CD4-positive, alpha-beta T cell (primary cell): ENCODE measurements at regions not wholly inside any gene's neighbourhood (a gene's known extent, or its start where the extent isn't known, plus 50 kb on each side); places are given as distances from the start of the nearest gene placed in this dataset.

Source experiments
- ATAC-seq: fragments of 200-7000 bp; cut with Tn5 transposase; one replicate; pipeline ENCODE4 v1.10.0; 2022; ENCODE audit warnings: mild to moderate bottlenecking; ENCODE audit not compliant: poor library complexity
- CTCF ChIA-PET: fragments of 350-600 bp; sonication (Branson Sonifier 250); formaldehyde crosslinking; loops from one replicate; lab custom pipeline; 2021; ENCODE audit warnings: antibody characterized with exemption, inconsistent platforms; lab: Charles Lee
- POLR2A ChIA-PET: fragments of 350-600 bp; sonication (Branson Sonifier 250); formaldehyde crosslinking; loops from one replicate; lab custom pipeline; 2021; ENCODE audit warnings: antibody characterized with exemption, inconsistent platforms; lab: Charles Lee
- DNase-seq, 14 experiments: peaks; one replicate each; pipeline ENCODE4 v3.0.0-alpha.2; 2013 to 2020; ENCODE audit warnings: mixed read lengths in 2 of 14
- H3K27ac ChIP-seq, 2 donors: one replicate each; pipeline versions ENCODE4 v1.5.1 to v1.7.0; 2013; ENCODE audit warnings: low read length in 2 of 2, low read depth in 1 of 2, mild to moderate bottlenecking in 1 of 2
- H3K27me3 ChIP-seq, 2 experiments: 1 replicate in 1 of 2; 2 replicates in 1 of 2; pipeline versions ENCODE4 v1.6.1 to v1.7.0; 2013; ENCODE audit warnings: low read length in 2 of 2, control low read depth in 1 of 2, mild to moderate bottlenecking in 1 of 2, moderate library complexity in 1 of 2; ENCODE audit not compliant: insufficient read depth in 2 of 2, control insufficient read depth in 1 of 2
- H3K36me3 ChIP-seq: one replicate; pipeline ENCODE4 v1.6.1; 2013; ENCODE audit warnings: low read length, control low read depth; ENCODE audit not compliant: insufficient read depth
- H3K4me1 ChIP-seq: one replicate; pipeline ENCODE4 v1.6.1; 2013; ENCODE audit warnings: low read length, control low read depth; ENCODE audit not compliant: insufficient read depth
- H3K4me3 ChIP-seq: one replicate; pipeline ENCODE4 v1.5.1; 2013; ENCODE audit warnings: mild to moderate bottlenecking, low read length, moderate library complexity
- H3K9me3 ChIP-seq, 2 experiments: 1 replicate in 1 of 2; 2 replicates in 1 of 2; pipeline versions ENCODE4 v1.6.1 to v1.7.0; 2013; ENCODE audit warnings: low read length in 2 of 2, mild to moderate bottlenecking in 2 of 2, control low read depth in 1 of 2, moderate library complexity in 1 of 2; ENCODE audit not compliant: control insufficient read depth in 1 of 2, insufficient read depth in 1 of 2
- H3K27ac Mint-ChIP-seq: one replicate; pipeline ENCODE4 v1.8.0; 2020; ENCODE audit warnings: mixed read lengths
- H3K27me3 Mint-ChIP-seq: one replicate; pipeline ENCODE4 v1.8.0; 2021; ENCODE audit warnings: mixed read lengths
- H3K36me3 Mint-ChIP-seq: one replicate; pipeline ENCODE4 v1.8.0; 2021; ENCODE audit warnings: low read depth, mixed read lengths
- H3K4me1 Mint-ChIP-seq: one replicate; pipeline ENCODE4 v1.8.0; 2021; ENCODE audit warnings: low read depth, mixed read lengths
- H3K4me3 Mint-ChIP-seq: one replicate; pipeline ENCODE4 v1.8.0; 2020; ENCODE audit warnings: mild to moderate bottlenecking, mixed read lengths
- H3K9me3 Mint-ChIP-seq: one replicate; pipeline ENCODE4 v1.8.0; 2020; ENCODE audit warnings: mixed read lengths
- intact Hi-C, 2 experiments: fragments of 100-400 bp; cut with DNase I in 1 of 2; cut with micrococcal nuclease in 1 of 2; formaldehyde crosslinking; loops; one replicate each; pipeline versions ENCODE4 v1.15.1 to v1.9.0; 2023 to 2025; cut with DNase I, micrococcal nuclease
- TF ChIP-seq, protein P1 (sequence below): fragments of 200-600 bp; IDR thresholded peaks from one replicate; pipeline ENCODE4 v1.8.0; 2022; ENCODE audit warnings: antibody characterized with exemption, mild to moderate bottlenecking

DNA sequence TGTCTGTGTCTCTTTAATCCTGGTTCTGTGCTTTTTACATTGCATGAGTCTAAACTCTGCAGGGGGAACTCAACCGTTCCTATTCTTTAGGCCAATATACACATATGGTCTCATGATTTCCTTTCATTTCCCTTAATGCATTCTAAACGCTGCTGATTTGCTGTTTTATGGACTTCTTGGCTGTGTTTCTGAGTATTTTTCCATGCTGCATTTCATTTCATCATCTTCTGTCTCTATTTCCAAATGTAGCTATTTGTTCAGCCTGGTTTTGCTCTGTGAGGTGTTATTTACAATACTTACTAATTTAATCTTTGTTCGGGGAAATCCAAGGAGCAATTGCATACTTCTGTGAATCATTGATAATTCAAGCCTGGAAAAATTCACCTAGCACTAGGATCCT lies 897.2 kb downstream of the TSN start:
- Mint-ChIP-seq H3K4me3 (no peak overlapping the region), H3K9me3 (peaks cover 4% of the 10 kb centered on the region), H3K36me3 (no peaks in the 10 kb centered on the region), H3K4me1 (no peaks in the 10 kb centered on the region), H3K27ac (no peak overlapping the region), H3K27me3 (peaks cover 4% of the 10 kb centered on the region)
- Histone ChIP-seq H3K27ac (no peak overlapping the region), H3K36me3 (no peaks in the 10 kb centered on the region), H3K4me3 (no peak overlapping the region), H3K4me1 (no peaks in the 10 kb centered on the region), H3K9me3 (no peaks in the 10 kb centered on the region), H3K27me3 (no peaks in the 10 kb centered on the region)
- DNase-seq (no peak), ATAC-seq (no peak)
- POLR2A ChIA-PET = no interaction called here
- intact Hi-C loops = no loop called here
- CTCF ChIA-PET = no interaction called here
- TF ChIP-seq, protein P1, sequence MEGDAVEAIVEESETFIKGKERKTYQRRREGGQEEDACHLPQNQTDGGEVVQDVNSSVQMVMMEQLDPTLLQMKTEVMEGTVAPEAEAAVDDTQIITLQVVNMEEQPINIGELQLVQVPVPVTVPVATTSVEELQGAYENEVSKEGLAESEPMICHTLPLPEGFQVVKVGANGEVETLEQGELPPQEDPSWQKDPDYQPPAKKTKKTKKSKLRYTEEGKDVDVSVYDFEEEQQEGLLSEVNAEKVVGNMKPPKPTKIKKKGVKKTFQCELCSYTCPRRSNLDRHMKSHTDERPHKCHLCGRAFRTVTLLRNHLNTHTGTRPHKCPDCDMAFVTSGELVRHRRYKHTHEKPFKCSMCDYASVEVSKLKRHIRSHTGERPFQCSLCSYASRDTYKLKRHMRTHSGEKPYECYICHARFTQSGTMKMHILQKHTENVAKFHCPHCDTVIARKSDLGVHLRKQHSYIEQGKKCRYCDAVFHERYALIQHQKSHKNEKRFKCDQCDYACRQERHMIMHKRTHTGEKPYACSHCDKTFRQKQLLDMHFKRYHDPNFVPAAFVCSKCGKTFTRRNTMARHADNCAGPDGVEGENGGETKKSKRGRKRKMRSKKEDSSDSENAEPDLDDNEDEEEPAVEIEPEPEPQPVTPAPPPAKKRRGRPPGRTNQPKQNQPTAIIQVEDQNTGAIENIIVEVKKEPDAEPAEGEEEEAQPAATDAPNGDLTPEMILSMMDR = no peak

GRCh38 chr2:122656403-122656802 lies 901.0 kb downstream of the TSN start:
- intact Hi-C loops = no loop called here
- no peak overlapping the region for H3K4me3 Mint-ChIP-seq
- no peak for DNase-seq
- H3K27ac Mint-ChIP-seq = no peak overlapping the region
- CTCF ChIA-PET = no interaction called here
- POLR2A ChIA-PET = no interaction called here
- no peaks in the 10 kb centered on the region for H3K36me3 Mint-ChIP-seq
- Histone ChIP-seq H3K9me3 (peaks cover 0 to 9% of the 10 kb centered on the region in 2 experiments), H3K4me1 (no peaks in the 10 kb centered on the region), H3K27ac (no peak overlapping the region), H3K36me3 (no peaks in the 10 kb centered on the region), H3K27me3 (no peaks in the 10 kb centered on the region), H3K4me3 (no peak overlapping the region)
- no peak for ATAC-seq
- H3K27me3 Mint-ChIP-seq = peaks cover 4% of the 10 kb centered on the region
- H3K4me1 Mint-ChIP-seq = no peaks in the 10 kb centered on the region
- TF ChIP-seq, protein P1 = no peak
- peaks cover 4% of the 10 kb centered on the region for H3K9me3 Mint-ChIP-seq

DNA sequence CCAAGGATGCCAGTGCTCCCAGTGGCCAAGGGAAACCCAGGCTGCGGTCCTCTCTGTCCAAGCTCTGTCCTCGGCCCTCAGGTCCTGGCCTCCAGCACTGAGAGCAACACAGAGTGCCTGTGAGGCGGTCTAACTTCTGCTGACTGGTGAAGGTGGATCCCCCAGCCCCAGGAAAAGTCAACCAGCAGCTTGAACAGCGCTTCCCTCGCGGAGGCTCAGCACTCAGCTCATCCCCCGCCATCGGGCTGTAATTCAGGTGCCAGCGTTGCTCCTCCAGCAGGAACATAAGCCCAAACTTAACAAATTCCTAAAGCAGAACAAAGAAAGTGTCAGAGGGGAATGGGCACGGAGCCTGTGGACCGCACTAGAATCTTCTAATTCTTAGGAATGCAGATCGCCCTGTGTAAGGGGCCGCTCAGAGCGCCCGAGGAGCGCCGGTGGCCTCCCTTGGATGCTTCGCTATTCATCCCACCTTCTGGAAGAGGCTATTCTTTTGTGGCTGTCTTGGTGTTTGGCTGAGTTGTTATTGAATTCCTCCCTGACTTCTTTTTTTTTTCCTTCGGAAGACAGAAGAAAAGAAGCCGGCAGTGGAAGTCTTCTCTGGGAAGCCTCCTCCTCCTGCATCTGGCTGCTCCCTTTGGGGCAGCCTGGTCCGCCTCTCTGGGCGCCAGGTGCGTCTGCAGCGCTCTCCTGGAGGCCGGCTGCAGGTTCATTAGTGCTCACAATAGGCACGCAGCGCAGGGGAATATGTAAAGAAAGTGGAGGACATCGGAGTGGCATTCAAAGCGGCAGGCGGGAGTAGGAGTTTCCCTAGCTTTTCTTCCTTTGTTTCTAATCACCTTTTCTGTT lies 905.6 kb downstream of the TSN start:
- Histone ChIP-seq H3K4me1 (no peaks in the 10 kb centered on the region), H3K36me3 (no peaks in the 10 kb centered on the region), H3K4me3 (no peak overlapping the region), H3K27me3 (peaks cover 0 to 2% of the 10 kb centered on the region in 2 experiments), H3K9me3 (peaks cover 0 to 14% of the 10 kb centered on the region in 2 experiments), H3K27ac (no peak overlapping the region)
- intact Hi-C loops = no loop called here
- TF ChIP-seq, protein P1 = no peak
- DNase-seq (no peak), ATAC-seq (no peak)
- Mint-ChIP-seq H3K9me3 (peaks cover 6% of the 10 kb centered on the region), H3K27ac (no peak overlapping the region), H3K27me3 (no peaks in the 10 kb centered on the region), H3K4me3 (no peak overlapping the region), H3K36me3 (no peaks in the 10 kb centered on the region), H3K4me1 (no peaks in the 10 kb centered on the region)
- ChIA-PET POLR2A (no interaction called here), CTCF (no interaction called here)
